GM23338 (cell line): ENCODE measurements at regions not wholly inside any gene's neighbourhood (a gene's known extent, or its start where the extent isn't known, plus 50 kb on each side); places are given as distances from the start of the nearest gene placed in this dataset.

Experiments
- ATAC-seq: fragments of 200-7000 bp; cut with Tn5 transposase; 3 replicates; pipeline ENCODE4 v1.9.1; 2020
- DNase-seq: peaks from one replicate; pipeline ENCODE4 v3.0.0-alpha.2; 2015; ENCODE audit warnings: low spot score
- H2AFZ ChIP-seq: fragments of 200-600 bp; sonication (generic); 2 replicates; pipeline ENCODE4 v1.8.0; 2016; ENCODE audit warnings: antibody characterized with exemption, mild to moderate bottlenecking, moderate library complexity
- H3F3A ChIP-seq: fragments of 200-600 bp; sonication (generic); replicated peaks from 2 replicates; pipeline ENCODE4 v1.8.0; 2017; ENCODE audit warnings: antibody characterized with exemption, mixed run types, low read depth
- H3K27ac ChIP-seq: fragments of 200-600 bp; sonication (generic); 2 replicates; pipeline ENCODE4 v1.6.1; 2016; ENCODE audit warnings: low read depth
- H3K27me3 ChIP-seq: fragments of 200-600 bp; sonication (generic); 2 replicates; pipeline ENCODE4 v1.8.0; 2016; ENCODE audit warnings: mild to moderate bottlenecking, mixed run types, moderate library complexity; ENCODE audit not compliant: insufficient read depth
- H3K36me3 ChIP-seq: fragments of 200-600 bp; sonication (generic); 2 replicates; pipeline ENCODE4 v1.8.0; 2016; ENCODE audit warnings: mild to moderate bottlenecking; ENCODE audit not compliant: insufficient read depth
- H3K4me1 ChIP-seq: fragments of 200-600 bp; sonication (generic); 2 replicates; pipeline ENCODE4 v1.8.0; 2016; ENCODE audit warnings: mild to moderate bottlenecking, moderate library complexity; ENCODE audit not compliant: insufficient read depth
- H3K4me2 ChIP-seq: fragments of 200-600 bp; sonication (generic); 2 replicates; pipeline ENCODE4 v1.7.1; 2017; ENCODE audit warnings: mixed run types
- H3K4me3 ChIP-seq: fragments of 200-600 bp; sonication (generic); 2 replicates; pipeline ENCODE4 v1.6.1; 2016; ENCODE audit warnings: mixed run types
- H3K79me2 ChIP-seq: fragments of 200-600 bp; sonication (generic); replicated peaks from 2 replicates; pipeline ENCODE4 v1.8.0; 2017; ENCODE audit warnings: mild to moderate bottlenecking; ENCODE audit not compliant: insufficient read depth
- H3K9me2 ChIP-seq: fragments of 200-600 bp; sonication (generic); 2 replicates; pipeline ENCODE4 v1.8.0; 2017; ENCODE audit not compliant: insufficient read depth
- H4K20me1 ChIP-seq: fragments of 200-600 bp; sonication (generic); replicated peaks from 2 replicates; pipeline ENCODE4 v1.8.0; 2017; ENCODE audit warnings: mild to moderate bottlenecking; ENCODE audit not compliant: insufficient read depth
- H3K27ac Mint-ChIP-seq: 2 replicates; pipeline ENCODE4 v1.8.0; 2020; ENCODE audit warnings: inconsistent platforms, mild to moderate bottlenecking, moderate library complexity, mixed read lengths
- H3K27me3 Mint-ChIP-seq: 3 replicates; pipeline ENCODE4 v1.8.0; 2022; ENCODE audit warnings: low read depth, mild to moderate bottlenecking, moderate library complexity, mixed read lengths, inconsistent platforms; ENCODE audit not compliant: insufficient read depth, poor library complexity
- H3K36me3 Mint-ChIP-seq: 3 replicates; pipeline ENCODE4 v1.8.0; 2021; ENCODE audit warnings: low read depth, mild to moderate bottlenecking, inconsistent platforms, moderate library complexity, mixed read lengths
- H3K4me1 Mint-ChIP-seq: 3 replicates; pipeline ENCODE4 v1.8.0; 2020; ENCODE audit warnings: mild to moderate bottlenecking, inconsistent platforms, mixed read lengths
- H3K4me3 Mint-ChIP-seq: 3 replicates; pipeline ENCODE4 v1.8.0; 2021; ENCODE audit warnings: moderate library complexity, mild to moderate bottlenecking, inconsistent platforms, mixed read lengths
- H3K9me3 Mint-ChIP-seq: 3 replicates; pipeline ENCODE4 v1.8.0; 2020; ENCODE audit warnings: moderate library complexity, mild to moderate bottlenecking, inconsistent platforms, mixed read lengths
- CTCF ChIP-seq, 2 experiments: fragments of 200-600 bp in 1 of 2; sonication (generic) in 1 of 2; conservative IDR thresholded peaks; 2 replicates each; pipeline versions ENCODE4 v1.5.1 to v1.6.1; 2016 to 2017; ENCODE audit warnings: antibody characterized with exemption in 2 of 2, low read depth in 2 of 2, mild to moderate bottlenecking in 2 of 2, moderate library complexity in 1 of 2
- ETS1 ChIP-seq: IDR thresholded peaks from 2 replicates; pipeline ENCODE4 v1.6.1; 2016; ENCODE audit warnings: antibody characterized with exemption
- EZH2 ChIP-seq: fragments of 200-600 bp; sonication (generic); IDR thresholded peaks from one replicate; pipeline ENCODE4 v1.8.0; 2017; ENCODE audit warnings: antibody characterized with exemption, mild to moderate bottlenecking, low read depth; ENCODE audit not compliant: unreplicated experiment
- EZH2phosphoT487 ChIP-seq: fragments of 200-600 bp; sonication (generic); IDR thresholded peaks from one replicate; pipeline ENCODE4 v1.8.1; 2018; ENCODE audit warnings: antibody characterized with exemption; ENCODE audit not compliant: unreplicated experiment
- JUNB ChIP-seq: IDR thresholded peaks from one replicate; pipeline ENCODE4 v1.6.1; 2016; ENCODE audit warnings: antibody characterized with exemption; ENCODE audit not compliant: unreplicated experiment
- NANOG ChIP-seq: IDR thresholded peaks from 2 replicates; pipeline ENCODE4 v1.6.1; 2016; ENCODE audit warnings: antibody characterized with exemption, borderline replicate concordance
- POLR2AphosphoS5 ChIP-seq: IDR thresholded peaks from 2 replicates; pipeline ENCODE4 v1.6.1; 2016; ENCODE audit warnings: antibody characterized with exemption, low read depth
- ZNF114 ChIP-seq: fragments of 250-450 bp; sonication (Bioruptor Pico); IDR thresholded peaks from 2 replicates; pipeline ENCODE4 v1.5.0; 2020; ENCODE audit warnings: mild to moderate bottlenecking, moderate library complexity
- ZNF331 ChIP-seq: fragments of 250-450 bp; sonication (Bioruptor Pico); IDR thresholded peaks from 2 replicates; pipeline ENCODE4 v1.5.0; 2020; ENCODE audit warnings: low read depth, mild to moderate bottlenecking, moderate library complexity
- TF ChIP-seq, protein P1 (sequence below): fragments of 250-450 bp; sonication (Bioruptor Pico); IDR thresholded peaks from 2 replicates; pipeline ENCODE4 v1.5.0; 2020; ENCODE audit warnings: mild to moderate bottlenecking, moderate library complexity

- TF ChIP-seq EZH2phosphoT487 (no peak), NANOG (no peak), POLR2AphosphoS5 (no peak), ZNF114 (CRISPR knock-in tag) (no peak), ZNF331 (no peak)
Observed at GRCh38 chr6:104031346-104031745, 828.4 kb downstream of the HACE1 start (continued).

DNA sequence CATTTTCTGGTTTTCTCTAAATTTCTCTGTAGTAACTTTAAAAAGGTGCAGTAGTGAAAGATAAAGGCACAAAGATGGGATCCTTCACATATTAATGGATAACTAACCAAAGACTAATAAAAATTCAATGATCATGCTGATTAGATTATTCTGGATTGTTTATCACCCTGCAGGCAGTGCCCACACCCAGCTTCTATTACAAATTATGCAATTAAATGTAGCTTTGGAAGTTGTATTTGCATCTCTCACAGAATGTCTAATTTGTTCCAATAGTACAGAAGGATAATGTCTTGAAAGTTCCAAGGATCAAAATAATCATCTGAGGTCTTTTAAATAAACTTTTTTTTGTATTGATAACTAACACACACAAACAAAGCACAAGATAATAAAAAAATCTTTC, 837.6 kb downstream of the HACE1 start:
- Mint-ChIP-seq H3K27ac (no peak overlapping the region), H3K4me3 (no peak overlapping the region), H3K36me3 (no peaks in the 10 kb centered on the region; the same call in 2 of the 3 replicates), H3K9me3 (no peaks in the 10 kb centered on the region), H3K4me1 (peaks cover 3% of the 10 kb centered on the region; the same call in 2 of the 3 replicates), H3K27me3 (peaks cover 2% of the 10 kb centered on the region)
- Histone ChIP-seq H3K36me3 (no peaks in the 10 kb centered on the region), H3K4me2 (no peak overlapping the region), H3F3A (no peaks in the 10 kb centered on the region), H3K4me3 (no peak overlapping the region), H3K79me2 (no peaks in the 10 kb centered on the region), H3K4me1 (peaks cover 9% of the 10 kb centered on the region; the same call in 1 of the 2 replicates), H3K27me3 (no peaks in the 10 kb centered on the region), H2AFZ (no peak overlapping the region), H4K20me1 (no peaks in the 10 kb centered on the region), H3K9me2 (no peaks in the 10 kb centered on the region), H3K27ac (no peak overlapping the region)
- DNase-seq (no peak), ATAC-seq (no peak)
- no peak for TF ChIP-seq CTCF (conservative IDR thresholded peaks at IDR 0.05; ENCODE audit: low read depth in 2 of 2)

GRCh38 chr6:104019075-104019753, 840.5 kb downstream of the HACE1 start:
- DNase-seq (no peak), ATAC-seq (no peak)
- no peaks in the 10 kb centered on the region for H3K27me3 ChIP-seq
- no peak overlapping the region for H2AFZ ChIP-seq
- no peaks in the 10 kb centered on the region for H4K20me1 ChIP-seq
- no peaks in the 10 kb centered on the region for H3K9me3 Mint-ChIP-seq
- H3K4me3 Mint-ChIP-seq = no peak overlapping the region
- peaks cover 16% of the 10 kb centered on the region for H3K4me1 ChIP-seq
- no peaks in the 10 kb centered on the region for H3K9me2 ChIP-seq
- H3K27me3 Mint-ChIP-seq = peaks cover 2% of the 10 kb centered on the region
- no peaks in the 10 kb centered on the region for H3K36me3 Mint-ChIP-seq
- H3K4me1 Mint-ChIP-seq = peaks cover 6% of the 10 kb centered on the region
- H3F3A ChIP-seq = no peaks in the 10 kb centered on the region
- H3K27ac ChIP-seq = no peak overlapping the region
- H3K36me3 ChIP-seq = no peaks in the 10 kb centered on the region
- H3K4me2 ChIP-seq = no peak overlapping the region
- H3K4me3 ChIP-seq = no peak overlapping the region
- H3K27ac Mint-ChIP-seq = no peak overlapping the region
- no peaks in the 10 kb centered on the region for H3K79me2 ChIP-seq
- TF ChIP-seq, protein P1, sequence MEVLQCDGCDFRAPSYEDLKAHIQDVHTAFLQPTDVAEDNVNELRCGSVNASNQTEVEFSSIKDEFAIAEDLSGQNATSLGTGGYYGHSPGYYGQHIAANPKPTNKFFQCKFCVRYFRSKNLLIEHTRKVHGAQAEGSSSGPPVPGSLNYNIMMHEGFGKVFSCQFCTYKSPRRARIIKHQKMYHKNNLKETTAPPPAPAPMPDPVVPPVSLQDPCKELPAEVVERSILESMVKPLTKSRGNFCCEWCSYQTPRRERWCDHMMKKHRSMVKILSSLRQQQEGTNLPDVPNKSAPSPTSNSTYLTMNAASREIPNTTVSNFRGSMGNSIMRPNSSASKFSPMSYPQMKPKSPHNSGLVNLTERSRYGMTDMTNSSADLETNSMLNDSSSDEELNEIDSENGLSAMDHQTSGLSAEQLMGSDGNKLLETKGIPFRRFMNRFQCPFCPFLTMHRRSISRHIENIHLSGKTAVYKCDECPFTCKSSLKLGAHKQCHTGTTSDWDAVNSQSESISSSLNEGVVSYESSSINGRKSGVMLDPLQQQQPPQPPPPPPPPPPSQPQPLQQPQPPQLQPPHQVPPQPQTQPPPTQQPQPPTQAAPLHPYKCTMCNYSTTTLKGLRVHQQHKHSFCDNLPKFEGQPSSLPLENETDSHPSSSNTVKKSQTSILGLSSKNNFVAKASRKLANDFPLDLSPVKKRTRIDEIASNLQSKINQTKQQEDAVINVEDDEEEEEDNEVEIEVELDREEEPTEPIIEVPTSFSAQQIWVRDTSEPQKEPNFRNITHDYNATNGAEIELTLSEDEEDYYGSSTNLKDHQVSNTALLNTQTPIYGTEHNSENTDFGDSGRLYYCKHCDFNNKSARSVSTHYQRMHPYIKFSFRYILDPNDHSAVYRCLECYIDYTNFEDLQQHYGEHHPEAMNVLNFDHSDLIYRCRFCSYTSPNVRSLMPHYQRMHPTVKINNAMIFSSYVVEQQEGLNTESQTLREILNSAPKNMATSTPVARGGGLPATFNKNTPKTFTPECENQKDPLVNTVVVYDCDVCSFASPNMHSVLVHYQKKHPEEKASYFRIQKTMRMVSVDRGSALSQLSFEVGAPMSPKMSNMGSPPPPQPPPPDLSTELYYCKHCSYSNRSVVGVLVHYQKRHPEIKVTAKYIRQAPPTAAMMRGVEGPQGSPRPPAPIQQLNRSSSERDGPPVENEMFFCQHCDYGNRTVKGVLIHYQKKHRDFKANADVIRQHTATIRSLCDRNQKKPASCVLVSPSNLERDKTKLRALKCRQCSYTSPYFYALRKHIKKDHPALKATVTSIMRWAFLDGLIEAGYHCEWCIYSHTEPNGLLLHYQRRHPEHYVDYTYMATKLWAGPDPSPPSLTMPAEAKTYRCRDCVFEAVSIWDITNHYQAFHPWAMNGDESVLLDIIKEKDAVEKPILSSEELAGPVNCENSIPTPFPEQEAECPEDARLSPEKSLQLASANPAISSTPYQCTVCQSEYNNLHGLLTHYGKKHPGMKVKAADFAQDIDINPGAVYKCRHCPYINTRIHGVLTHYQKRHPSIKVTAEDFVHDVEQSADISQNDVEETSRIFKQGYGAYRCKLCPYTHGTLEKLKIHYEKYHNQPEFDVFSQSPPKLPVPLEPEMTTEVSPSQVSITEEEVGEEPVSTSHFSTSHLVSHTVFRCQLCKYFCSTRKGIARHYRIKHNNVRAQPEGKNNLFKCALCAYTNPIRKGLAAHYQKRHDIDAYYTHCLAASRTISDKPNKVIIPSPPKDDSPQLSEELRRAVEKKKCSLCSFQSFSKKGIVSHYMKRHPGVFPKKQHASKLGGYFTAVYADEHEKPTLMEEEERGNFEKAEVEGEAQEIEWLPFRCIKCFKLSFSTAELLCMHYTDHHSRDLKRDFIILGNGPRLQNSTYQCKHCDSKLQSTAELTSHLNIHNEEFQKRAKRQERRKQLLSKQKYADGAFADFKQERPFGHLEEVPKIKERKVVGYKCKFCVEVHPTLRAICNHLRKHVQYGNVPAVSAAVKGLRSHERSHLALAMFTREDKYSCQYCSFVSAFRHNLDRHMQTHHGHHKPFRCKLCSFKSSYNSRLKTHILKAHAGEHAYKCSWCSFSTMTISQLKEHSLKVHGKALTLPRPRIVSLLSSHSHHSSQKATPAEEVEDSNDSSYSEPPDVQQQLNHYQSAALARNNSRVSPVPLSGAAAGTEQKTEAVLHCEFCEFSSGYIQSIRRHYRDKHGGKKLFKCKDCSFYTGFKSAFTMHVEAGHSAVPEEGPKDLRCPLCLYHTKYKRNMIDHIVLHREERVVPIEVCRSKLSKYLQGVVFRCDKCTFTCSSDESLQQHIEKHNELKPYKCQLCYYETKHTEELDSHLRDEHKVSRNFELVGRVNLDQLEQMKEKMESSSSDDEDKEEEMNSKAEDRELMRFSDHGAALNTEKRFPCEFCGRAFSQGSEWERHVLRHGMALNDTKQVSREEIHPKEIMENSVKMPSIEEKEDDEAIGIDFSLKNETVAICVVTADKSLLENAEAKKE (CRISPR knock-in tag) = no peak
- TF ChIP-seq POLR2AphosphoS5 (no peak), EZH2 (no peak), ETS1 (no peak), NANOG (no peak), JUNB (no peak), ZNF331 (no peak), ZNF114 (CRISPR knock-in tag) (no peak), EZH2phosphoT487 (no peak)
